PC-3 (cell line): ENCODE measurements at regions not wholly inside any gene's neighbourhood (a gene's known extent, or its start where the extent isn't known, plus 50 kb on each side); places are given as distances from the start of the nearest gene placed in this dataset.
"Not testable (repeated sequence)": the region's sequence is repeated elsewhere in the genome, so short reads cannot be mapped to it uniquely, and the experiment has no call there.

ENCODE experiments used
- ATAC-seq: fragments of 200-7000 bp; cut with Tn5 transposase; 2 replicates; pipeline ENCODE4 v1.9.1; 2020; ENCODE audit warnings: mild to moderate bottlenecking, moderate library complexity
- BruUV-seq: library from RNA; stranded (reverse); fragments of 400-500 nt; replicated peaks from 2 replicates; lab custom pipeline; 2021; lab: Mats Ljungman, UMichigan
- CTCF ChIA-PET: fragments of 300-600 bp; sonication (Branson Sonifier 250); formaldehyde crosslinking; loops from one replicate; lab custom pipeline; 2022; ENCODE audit warnings: antibody characterized with exemption; lab: Charles Lee
- POLR2A ChIA-PET: fragments of 300-600 bp; sonication (Branson Sonifier 250); formaldehyde crosslinking; loops from one replicate; lab custom pipeline; 2022; ENCODE audit warnings: antibody characterized with exemption; ENCODE audit not compliant: unreplicated experiment; lab: Charles Lee
- DNase-seq: peaks from one replicate; pipeline ENCODE4 v3.0.0-alpha.2; 2015
- H2AFZ ChIP-seq: fragments of 300-600 bp; sonication (generic); 2 replicates; pipeline ENCODE4 v1.6.0; 2016; ENCODE audit warnings: antibody characterized with exemption, low read length
- H3F3A ChIP-seq: fragments of 300-600 bp; sonication (generic); one replicate; pipeline ENCODE4 v1.6.0; 2017; ENCODE audit warnings: antibody characterized with exemption, low read length, control low read depth, mild to moderate bottlenecking; ENCODE audit not compliant: unreplicated experiment
- H3K27ac ChIP-seq: fragments of 300-600 bp; sonication (generic); 2 replicates; pipeline ENCODE4 v1.5.1; 2016; ENCODE audit warnings: mild to moderate bottlenecking, low read length
- H3K27me3 ChIP-seq: fragments of 300-600 bp; sonication (generic); 2 replicates; pipeline ENCODE4 v1.6.1; 2016; ENCODE audit warnings: low read length, mixed read lengths
- H3K36me3 ChIP-seq: fragments of 300-600 bp; sonication (generic); 2 replicates; pipeline ENCODE4 v1.6.1; 2016; ENCODE audit warnings: low read depth, mixed run types, low read length, mixed read lengths
- H3K4me1 ChIP-seq: fragments of 300-600 bp; sonication (generic); 2 replicates; pipeline ENCODE4 v1.5.1; 2016; ENCODE audit warnings: low read length; ENCODE audit not compliant: insufficient read depth
- H3K4me2 ChIP-seq: fragments of 300-600 bp; sonication (generic); 2 replicates; pipeline ENCODE4 v1.6.0; 2016; ENCODE audit warnings: low read length
- H3K4me3 ChIP-seq: fragments of 300-600 bp; sonication (generic); 2 replicates; pipeline ENCODE4 v1.5.1; 2016; ENCODE audit warnings: mild to moderate bottlenecking, low read length, mixed read lengths
- H3K79me2 ChIP-seq: fragments of 300-600 bp; sonication (generic); 2 replicates; pipeline ENCODE4 v1.6.1; 2017; ENCODE audit warnings: low read length, mixed read lengths
- H3K9ac ChIP-seq: fragments of 300-600 bp; sonication (generic); 2 replicates; pipeline ENCODE4 v1.6.0; 2016; ENCODE audit warnings: mild to moderate bottlenecking, low read length
- H3K9me2 ChIP-seq: fragments of 300-600 bp; sonication (generic); replicated peaks from 2 replicates; pipeline ENCODE4 v1.6.1; 2016; ENCODE audit warnings: mixed run types, low read length, mixed read lengths
- H3K9me3 ChIP-seq: fragments of 300-600 bp; sonication (generic); 2 replicates; pipeline ENCODE4 v1.6.1; 2016; ENCODE audit warnings: low read length, mixed read lengths
- H4K20me1 ChIP-seq: fragments of 300-600 bp; sonication (generic); 2 replicates; pipeline ENCODE4 v1.6.1; 2016; ENCODE audit warnings: low read length, mixed read lengths
- EZH2 ChIP-seq: fragments of 300-600 bp; sonication (generic); IDR thresholded peaks from one replicate; pipeline ENCODE4 v1.6.1; 2017; ENCODE audit warnings: antibody characterized with exemption, mild to moderate bottlenecking, low read length; ENCODE audit not compliant: unreplicated experiment
- EZH2phosphoT487 ChIP-seq: fragments of 300-600 bp; sonication (generic); IDR thresholded peaks from 2 replicates; pipeline ENCODE4 v1.6.1; 2018; ENCODE audit warnings: mild to moderate bottlenecking, antibody characterized with exemption, low read length, borderline replicate concordance
- intact Hi-C: fragments of 100-400 bp; cut with micrococcal nuclease; formaldehyde crosslinking; loops from 2 replicates; pipeline ENCODE4 v1.9.0; 2023
- TF ChIP-seq, protein P1 (sequence below): fragments of 300-600 bp; sonication (generic); conservative IDR thresholded peaks from 2 replicates; pipeline ENCODE4 v1.5.1; 2017; ENCODE audit warnings: antibody characterized with exemption, low read depth, mild to moderate bottlenecking, low read length

DNA sequence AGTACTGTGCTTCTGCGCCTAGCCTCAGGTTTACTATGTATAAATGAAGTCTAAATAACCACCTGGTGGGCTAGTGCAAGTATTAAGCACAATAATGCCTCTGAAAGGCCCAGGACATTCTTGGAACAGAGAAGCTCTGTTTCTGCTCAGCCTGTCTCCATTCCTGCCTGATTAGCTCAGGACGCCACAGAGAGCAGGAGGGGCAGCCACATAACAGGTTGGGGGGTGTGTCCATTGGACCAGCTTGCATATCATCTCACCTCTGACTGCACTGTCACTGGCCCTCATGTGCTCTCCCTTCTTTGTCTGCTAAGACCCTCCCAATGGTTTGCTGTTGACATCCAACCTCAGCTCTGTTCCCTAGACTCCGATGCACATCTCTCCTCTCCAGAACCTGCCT lies 52.8 kb upstream of the IKZF1 start:
- peaks cover 11% of the 10 kb centered on the region; the same call in 1 of the 2 replicates for H3K27me3 ChIP-seq
- POLR2A ChIA-PET = no interaction called here
- no peaks in the 10 kb centered on the region for H3K4me1 ChIP-seq
- no peak overlapping the region for H3K27ac ChIP-seq
- H3K9me2 ChIP-seq = no peaks in the 10 kb centered on the region
- ATAC-seq = no peak
- H3K4me3 ChIP-seq = no peak overlapping the region
- H4K20me1 ChIP-seq = no peaks in the 10 kb centered on the region
- CTCF ChIA-PET = no interaction called here
- intact Hi-C loops = no loop called here
- H3K36me3 ChIP-seq = peaks cover 3% of the 10 kb centered on the region; the same call in 1 of the 2 replicates
- DNase-seq = no peak
- peaks cover 5% of the 10 kb centered on the region; the same call in 1 of the 2 replicates for H3K9me3 ChIP-seq
- H3K79me2 ChIP-seq = no peaks in the 10 kb centered on the region
- H2AFZ ChIP-seq = no peak overlapping the region
- H3K9ac ChIP-seq = no peak overlapping the region
- H3F3A ChIP-seq = no peaks in the 10 kb centered on the region
- BruUV-seq = no TSS peak
- no peak overlapping the region for H3K4me2 ChIP-seq
- TF ChIP-seq EZH2 (no peak), EZH2phosphoT487 (no peak)
- TF ChIP-seq, protein P1, sequence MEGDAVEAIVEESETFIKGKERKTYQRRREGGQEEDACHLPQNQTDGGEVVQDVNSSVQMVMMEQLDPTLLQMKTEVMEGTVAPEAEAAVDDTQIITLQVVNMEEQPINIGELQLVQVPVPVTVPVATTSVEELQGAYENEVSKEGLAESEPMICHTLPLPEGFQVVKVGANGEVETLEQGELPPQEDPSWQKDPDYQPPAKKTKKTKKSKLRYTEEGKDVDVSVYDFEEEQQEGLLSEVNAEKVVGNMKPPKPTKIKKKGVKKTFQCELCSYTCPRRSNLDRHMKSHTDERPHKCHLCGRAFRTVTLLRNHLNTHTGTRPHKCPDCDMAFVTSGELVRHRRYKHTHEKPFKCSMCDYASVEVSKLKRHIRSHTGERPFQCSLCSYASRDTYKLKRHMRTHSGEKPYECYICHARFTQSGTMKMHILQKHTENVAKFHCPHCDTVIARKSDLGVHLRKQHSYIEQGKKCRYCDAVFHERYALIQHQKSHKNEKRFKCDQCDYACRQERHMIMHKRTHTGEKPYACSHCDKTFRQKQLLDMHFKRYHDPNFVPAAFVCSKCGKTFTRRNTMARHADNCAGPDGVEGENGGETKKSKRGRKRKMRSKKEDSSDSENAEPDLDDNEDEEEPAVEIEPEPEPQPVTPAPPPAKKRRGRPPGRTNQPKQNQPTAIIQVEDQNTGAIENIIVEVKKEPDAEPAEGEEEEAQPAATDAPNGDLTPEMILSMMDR = no peak

DNA sequence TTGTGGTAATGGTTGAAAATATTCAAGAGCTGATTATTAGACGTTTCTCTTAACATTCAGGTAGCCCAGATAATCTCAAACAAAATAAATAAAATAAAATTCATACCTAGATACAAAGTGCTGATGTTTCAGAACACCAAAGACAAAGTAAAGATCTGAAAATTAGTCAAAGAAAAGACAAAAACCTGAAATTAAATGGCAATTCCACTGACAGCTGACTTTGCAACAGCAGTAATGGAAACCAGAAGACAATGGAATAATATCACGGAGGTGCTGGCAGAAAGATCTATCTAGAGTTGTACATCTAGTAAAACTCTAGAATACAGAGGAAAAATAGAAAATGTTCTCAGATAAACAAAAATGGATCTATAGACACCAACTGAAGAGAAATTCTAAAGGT lies 58.0 kb upstream of the IKZF1 start:
- Histone ChIP-seq H3K27ac (no peak overlapping the region), H3F3A (no peaks in the 10 kb centered on the region), H4K20me1 (no peaks in the 10 kb centered on the region), H3K36me3 (peaks cover 3% of the 10 kb centered on the region; the same call in 1 of the 2 replicates), H2AFZ (no peak overlapping the region), H3K9me3 (peaks cover 13% of the 10 kb centered on the region; the same call in 1 of the 2 replicates), H3K79me2 (no peaks in the 10 kb centered on the region), H3K9me2 (no peaks in the 10 kb centered on the region), H3K27me3 (no peaks in the 10 kb centered on the region), H3K4me2 (no peak overlapping the region), H3K4me1 (no peaks in the 10 kb centered on the region), H3K9ac (no peak overlapping the region), H3K4me3 (no peak overlapping the region)
- no peak for DNase-seq
- CTCF ChIA-PET = no interaction called here
- no TSS peak for BruUV-seq
- POLR2A ChIA-PET = no interaction called here
- no peak for ATAC-seq
- intact Hi-C loops = no loop called here
- TF ChIP-seq, protein P1 = no peak
- no peak for TF ChIP-seq EZH2
- no peak for TF ChIP-seq EZH2phosphoT487

DNA sequence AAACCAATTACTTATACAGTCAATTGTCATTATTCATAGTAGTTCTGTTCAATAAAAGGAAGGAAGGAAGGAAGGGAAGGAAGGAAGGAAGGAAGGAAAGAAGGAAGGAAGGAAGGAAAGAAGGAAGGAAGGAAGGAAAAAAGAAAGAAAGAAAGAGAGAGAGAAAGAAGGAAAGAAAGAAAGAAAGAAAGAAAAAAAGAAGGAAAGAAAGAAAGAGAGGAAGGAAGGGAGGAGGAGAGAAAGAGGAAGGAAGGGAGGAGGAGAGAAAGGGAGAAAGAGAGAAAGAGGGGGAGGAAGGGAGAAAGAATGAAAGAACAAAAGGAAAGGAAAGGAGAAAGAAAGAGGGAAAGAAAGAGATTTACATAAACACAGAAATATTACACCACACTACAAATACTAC lies 62.4 kb upstream of the IKZF1 start:
- H3K9ac ChIP-seq, ATAC-seq, H3K4me1 ChIP-seq, H3K27me3 ChIP-seq, CTCF ChIA-PET, H3K4me2 ChIP-seq, H3K9me2 ChIP-seq, H4K20me1 ChIP-seq, H3K9me3 ChIP-seq, H3K36me3 ChIP-seq, BruUV-seq, H3F3A ChIP-seq, H3K4me3 ChIP-seq, intact Hi-C loops, H3K27ac ChIP-seq, H2AFZ ChIP-seq, DNase-seq, POLR2A ChIA-PET, H3K79me2 ChIP-seq: not testable (repeated sequence)

DNA sequence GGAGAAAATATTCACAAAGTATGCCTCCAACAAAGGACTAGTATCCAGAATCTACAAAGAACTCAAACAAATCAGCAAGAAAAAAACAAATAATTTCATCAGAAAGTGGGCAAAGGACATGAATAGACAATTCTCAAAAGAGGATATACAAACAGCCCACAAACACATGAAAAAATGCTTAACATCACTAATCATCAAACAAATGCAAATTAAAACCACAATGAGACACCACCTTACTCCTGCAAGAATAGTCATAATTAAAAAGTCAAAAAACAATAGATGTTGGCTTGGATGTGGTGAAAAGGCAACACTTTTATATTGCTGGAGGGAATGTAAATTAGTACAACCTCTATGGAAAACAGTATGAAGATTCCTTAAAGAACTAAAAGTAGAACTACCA lies 63.8 kb upstream of the IKZF1 start:
- POLR2A ChIA-PET, H3K4me3 ChIP-seq: not testable (repeated sequence)

More for the DNA sequence above, 63.8 kb upstream of the IKZF1 start:
- H3K4me1 ChIP-seq, intact Hi-C loops, CTCF ChIA-PET, H3K27ac ChIP-seq, H3K9ac ChIP-seq, H3F3A ChIP-seq, ATAC-seq, H3K79me2 ChIP-seq, DNase-seq, H3K9me3 ChIP-seq, H3K27me3 ChIP-seq, H4K20me1 ChIP-seq, H2AFZ ChIP-seq, H3K4me2 ChIP-seq, BruUV-seq, H3K36me3 ChIP-seq, H3K9me2 ChIP-seq: not testable (repeated sequence)
